ENCODE measurements at regions not wholly inside any gene's neighbourhood (a gene's known extent, or its start where the extent isn't known, plus 50 kb on each side); places are given as distances from the start of the nearest gene placed in this dataset.

GRCh38 chr18:55925772-55926171 lies 337.8 kb upstream of the TCF4 start:
- peaks cover 3% of the 10 kb centered on the region for H3K36me3 Mint-ChIP-seq (ENCODE audit: low read depth)
- TF ChIP-seq CTCF (conservative IDR thresholded peaks at IDR 0.05) = no peak
- DNase-seq (ENCODE audit: low read depth, low spot score) = no peak
- H3K4me1 Mint-ChIP-seq = peaks cover 3% of the 10 kb centered on the region
- H3K9me3 Mint-ChIP-seq = peaks cover 8% of the 10 kb centered on the region
- no peaks in the 10 kb centered on the region for H3K27me3 Mint-ChIP-seq (ENCODE audit: low read depth)
- H3K27ac Mint-ChIP-seq (ENCODE audit: unreplicated experiment) = no peak overlapping the region
- H3K4me3 Mint-ChIP-seq = no peak overlapping the region

- no peak for TF ChIP-seq CTCF (conservative IDR thresholded peaks at IDR 0.05)
- Mint-ChIP-seq H3K4me3 (no peak overlapping the region), H3K9me3 (peaks cover 12% of the 10 kb centered on the region), H3K4me1 (no peaks in the 10 kb centered on the region), H3K27me3 (ENCODE audit: low read depth) (no peaks in the 10 kb centered on the region), H3K36me3 (ENCODE audit: low read depth) (peaks cover 10% of the 10 kb centered on the region), H3K27ac (ENCODE audit: unreplicated experiment) (no peak overlapping the region)
- DNase-seq (ENCODE audit: low read depth, low spot score) = no peak
Observed at GRCh38 chr18:55920063-55920462, 332.1 kb upstream of the TCF4 start.

GRCh38 chr18:55918444-55918843 lies 330.5 kb upstream of the TCF4 start:
- no peak overlapping the region for H3K4me3 Mint-ChIP-seq
- H3K9me3 Mint-ChIP-seq = peaks cover 17% of the 10 kb centered on the region
- TF ChIP-seq CTCF (conservative IDR thresholded peaks at IDR 0.05) = no peak
- H3K36me3 Mint-ChIP-seq (ENCODE audit: low read depth) = peaks cover 13% of the 10 kb centered on the region
- no peak overlapping the region for H3K27ac Mint-ChIP-seq (ENCODE audit: unreplicated experiment)
- DNase-seq (ENCODE audit: low read depth, low spot score) = no peak
- no peaks in the 10 kb centered on the region for H3K27me3 Mint-ChIP-seq (ENCODE audit: low read depth)
- H3K4me1 Mint-ChIP-seq = no peaks in the 10 kb centered on the region

GRCh38 chr18:55912919-55913318 lies 324.9 kb upstream of the TCF4 start:
- H3K4me1 Mint-ChIP-seq = peaks cover 16% of the 10 kb centered on the region
- peaks cover 6% of the 10 kb centered on the region for H3K36me3 Mint-ChIP-seq (ENCODE audit: low read depth)
- no peak for TF ChIP-seq CTCF (conservative IDR thresholded peaks at IDR 0.05)
- no peak overlapping the region for H3K27ac Mint-ChIP-seq (ENCODE audit: unreplicated experiment)
- no peak for DNase-seq (ENCODE audit: low read depth, low spot score)
- H3K9me3 Mint-ChIP-seq = peaks cover 14% of the 10 kb centered on the region
- no peak overlapping the region for H3K4me3 Mint-ChIP-seq
- H3K27me3 Mint-ChIP-seq (ENCODE audit: low read depth) = no peaks in the 10 kb centered on the region

- H3K4me3 Mint-ChIP-seq = no peak overlapping the region
- H3K4me1 Mint-ChIP-seq = peaks cover 25% of the 10 kb centered on the region
Observed at GRCh38 chr18:55912071-55912470, 324.1 kb upstream of the TCF4 start.

More at GRCh38 chr18:55912071-55912470, 324.1 kb upstream of the TCF4 start:
- no peak for DNase-seq (ENCODE audit: low read depth, low spot score)
- Mint-ChIP-seq H3K27ac (ENCODE audit: unreplicated experiment) (no peak overlapping the region), H3K9me3 (peaks cover 14% of the 10 kb centered on the region), H3K36me3 (ENCODE audit: low read depth) (peaks cover 4% of the 10 kb centered on the region), H3K27me3 (ENCODE audit: low read depth) (no peaks in the 10 kb centered on the region)
- TF ChIP-seq CTCF (conservative IDR thresholded peaks at IDR 0.05) = no peak
